HEK293T (cell line): ENCODE measurements at regions not wholly inside any gene's neighbourhood (a gene's known extent, or its start where the extent isn't known, plus 50 kb on each side); places are given as distances from the start of the nearest gene placed in this dataset.

Experiments
- CTCF ChIA-PET: fragments of 350-600 bp; formaldehyde crosslinking; extraction: SDS; loops from one replicate; lab custom pipeline; 2021; ENCODE audit warnings: antibody characterized with exemption, inconsistent platforms; lab: Yijun Ruan, JAX
- POLR2A ChIA-PET: fragments of 350-600 bp; formaldehyde crosslinking; extraction: SDS; loops from one replicate; lab custom pipeline; 2020; ENCODE audit warnings: antibody characterized with exemption, inconsistent platforms; lab: Yijun Ruan, JAX
- DNase-seq: peaks from one replicate; pipeline ENCODE4 v3.0.0; 2012; ENCODE audit warnings: mixed read lengths; ENCODE audit errors: extremely low spot score
- ARNT ChIP-seq: fragments of 450-650 bp; IDR thresholded peaks from 2 replicates; pipeline ENCODE4 v1.6.1; 2017; ENCODE audit warnings: mild to moderate bottlenecking
- BHLHE40 ChIP-seq: fragments of 450-650 bp; IDR thresholded peaks from 2 replicates; pipeline ENCODE4 v1.6.1; 2016; ENCODE audit warnings: mild to moderate bottlenecking, moderate library complexity, borderline replicate concordance
- CTBP1 ChIP-seq: fragments of 450-650 bp; IDR thresholded peaks from 2 replicates; pipeline ENCODE4 v1.6.1; 2016; ENCODE audit warnings: borderline replicate concordance
- ELF4 ChIP-seq: fragments of 450-650 bp; IDR thresholded peaks from 2 replicates; pipeline ENCODE4 v1.6.1; 2017; ENCODE audit warnings: antibody characterized with exemption
- FOXA1 ChIP-seq: fragments of 450-650 bp; IDR thresholded peaks from 2 replicates; pipeline ENCODE4 v1.6.1; 2016; ENCODE audit warnings: mild to moderate bottlenecking
- FOXK2 ChIP-seq: fragments of 450-650 bp; IDR thresholded peaks from 2 replicates; pipeline ENCODE4 v1.6.1; 2016; ENCODE audit warnings: mild to moderate bottlenecking
- FOXM1 ChIP-seq: fragments of 450-650 bp; IDR thresholded peaks from 2 replicates; pipeline ENCODE4 v1.6.1; 2017; ENCODE audit warnings: mild to moderate bottlenecking, borderline replicate concordance
- HDGF ChIP-seq: fragments of 450-650 bp; IDR thresholded peaks from 2 replicates; pipeline ENCODE4 v1.6.1; 2017; ENCODE audit warnings: antibody characterized with exemption, borderline replicate concordance
- L3MBTL2 ChIP-seq: fragments of 450-650 bp; conservative IDR thresholded peaks from 2 replicates; pipeline ENCODE4 v1.6.1; 2016; ENCODE audit warnings: mild to moderate bottlenecking
- LEF1 ChIP-seq: fragments of 450-650 bp; IDR thresholded peaks from 2 replicates; pipeline ENCODE4 v1.6.1; 2017; ENCODE audit warnings: mild to moderate bottlenecking, borderline replicate concordance
- NFRKB ChIP-seq: fragments of 450-650 bp; IDR thresholded peaks from 2 replicates; pipeline ENCODE4 v1.6.1; 2016; ENCODE audit warnings: mild to moderate bottlenecking, moderate library complexity
- PKNOX1 ChIP-seq: fragments of 450-650 bp; IDR thresholded peaks from 2 replicates; pipeline ENCODE4 v1.6.1; 2016
- SP1 ChIP-seq: fragments of 450-650 bp; IDR thresholded peaks from 2 replicates; pipeline ENCODE4 v1.6.1; 2017
- SUZ12 ChIP-seq: fragments of 450-650 bp; IDR thresholded peaks from 2 replicates; pipeline ENCODE4 v1.6.1; 2016; ENCODE audit warnings: mild to moderate bottlenecking
- TARDBP ChIP-seq: fragments of 450-650 bp; IDR thresholded peaks from 2 replicates; pipeline ENCODE4 v1.6.1; 2016
- ZNF384 ChIP-seq: fragments of 450-650 bp; IDR thresholded peaks from 2 replicates; pipeline ENCODE4 v1.6.1; 2016

- TF ChIP-seq HDGF (no peak), ARNT (no peak), BHLHE40 (no peak), FOXA1 (no peak), FOXK2 (no peak), SP1 (no peak), PKNOX1 (no peak), SUZ12 (no peak), CTBP1 (no peak), TARDBP (no peak), ZNF384 (no peak), ELF4 (no peak), L3MBTL2 (no peak), NFRKB (no peak), FOXM1 (no peak), LEF1 (no peak)
- no peak for DNase-seq
- ChIA-PET POLR2A (no interaction called here), CTCF (no interaction called here)
Observed at GRCh38 chr6:120992257-120992656, 342.0 kb downstream of the TBC1D32 start.

GRCh38 chr6:120990866-120991265, 343.4 kb downstream of the TBC1D32 start:
- TF ChIP-seq ELF4 (no peak), PKNOX1 (no peak), LEF1 (no peak), ZNF384 (no peak), L3MBTL2 (no peak), NFRKB (no peak), SP1 (no peak), CTBP1 (no peak), SUZ12 (no peak), TARDBP (no peak), BHLHE40 (no peak), ARNT (no peak)
- ChIA-PET CTCF (interaction anchor here (0.6 kb wide), 1 partner anchor 14 kb away, joined by 3 read pairs; no protein-coding TSS in a partner anchor), POLR2A (no interaction called here)
- DNase-seq = no peak

GRCh38 chr6:120981835-120982234, 352.4 kb downstream of the TBC1D32 start:
- CTCF ChIA-PET = no interaction called here
- POLR2A ChIA-PET = no interaction called here
- no peak for DNase-seq
- TF ChIP-seq FOXA1 = no peak
- TF ChIP-seq ZNF384 = no peak
- TF ChIP-seq LEF1 = no peak
- no peak for TF ChIP-seq ARNT
- no peak for TF ChIP-seq ELF4
- no peak for TF ChIP-seq FOXK2
- no peak for TF ChIP-seq FOXM1
- TF ChIP-seq TARDBP = no peak
- TF ChIP-seq NFRKB = no peak
- TF ChIP-seq BHLHE40 = no peak

GRCh38 chr6:120966321-120966720, 368.0 kb downstream of the TBC1D32 start:
- TF ChIP-seq SP1 = no peak
- TF ChIP-seq BHLHE40 = no peak
- no peak for TF ChIP-seq SUZ12
- TF ChIP-seq CTBP1 = no peak
- no peak for TF ChIP-seq FOXK2
- no peak for TF ChIP-seq FOXA1
- no peak for TF ChIP-seq ZNF384
- TF ChIP-seq L3MBTL2 = no peak
- TF ChIP-seq PKNOX1 = no peak
- no peak for TF ChIP-seq HDGF
- TF ChIP-seq NFRKB = no peak
- TF ChIP-seq ARNT = no peak
- TF ChIP-seq FOXM1 = no peak
- TF ChIP-seq TARDBP = no peak
- ChIA-PET CTCF (no interaction called here), POLR2A (no interaction called here)
- no peak for DNase-seq

GRCh38 chr6:120965814-120966213, 368.5 kb downstream of the TBC1D32 start:
- ChIA-PET CTCF (no interaction called here), POLR2A (no interaction called here)
- no peak for DNase-seq
- no peak for TF ChIP-seq HDGF
- no peak for TF ChIP-seq FOXK2
- no peak for TF ChIP-seq ZNF384
- TF ChIP-seq FOXA1 = no peak
- TF ChIP-seq TARDBP = no peak
- no peak for TF ChIP-seq ARNT
- TF ChIP-seq ELF4 = no peak
- TF ChIP-seq LEF1 = no peak
- no peak for TF ChIP-seq NFRKB
- no peak for TF ChIP-seq BHLHE40
- TF ChIP-seq SUZ12 = no peak
- TF ChIP-seq CTBP1 = no peak
- no peak for TF ChIP-seq SP1
- no peak for TF ChIP-seq L3MBTL2
- TF ChIP-seq PKNOX1 = no peak
- TF ChIP-seq FOXM1 = no peak
